Calu3 (cell line): ENCODE measurements at regions not wholly inside any gene's neighbourhood (a gene's known extent, or its start where the extent isn't known, plus 50 kb on each side); places are given as distances from the start of the nearest gene placed in this dataset.

ENCODE experiments used
- BruUV-seq: library from RNA; stranded (reverse); fragments of 400-500 nt; replicated peaks from 2 replicates; lab custom pipeline; 2021; lab: Mats Ljungman, UMichigan
- CTCF ChIA-PET: fragments of 300-600 bp; sonication (Branson Sonifier 250); formaldehyde crosslinking; loops from one replicate; lab custom pipeline; 2022; ENCODE audit warnings: antibody characterized with exemption; lab: Charles Lee
- DNase-seq: peaks from one replicate; pipeline ENCODE4 v3.0.0; 2022
- H3K27ac Mint-ChIP-seq: one replicate; pipeline ENCODE4 v1.8.0; 2022; ENCODE audit warnings: mixed read lengths; ENCODE audit not compliant: unreplicated experiment
- H3K27me3 Mint-ChIP-seq: one replicate; pipeline ENCODE4 v1.8.0; 2022; ENCODE audit warnings: mixed read lengths; ENCODE audit not compliant: unreplicated experiment
- H3K36me3 Mint-ChIP-seq: one replicate; pipeline ENCODE4 v1.8.0; 2022; ENCODE audit warnings: mild to moderate bottlenecking, moderate library complexity, mixed read lengths; ENCODE audit not compliant: insufficient read depth, unreplicated experiment
- H3K4me1 Mint-ChIP-seq: one replicate; pipeline ENCODE4 v1.8.0; 2022; ENCODE audit warnings: mild to moderate bottlenecking, low read depth, mixed read lengths; ENCODE audit not compliant: unreplicated experiment
- H3K4me3 Mint-ChIP-seq: one replicate; pipeline ENCODE4 v1.8.0; 2022; ENCODE audit warnings: mild to moderate bottlenecking, low read depth, moderate library complexity, mixed read lengths; ENCODE audit not compliant: unreplicated experiment
- H3K9me3 Mint-ChIP-seq: one replicate; pipeline ENCODE4 v1.8.0; 2022; ENCODE audit warnings: low read depth, mixed read lengths; ENCODE audit not compliant: unreplicated experiment
- intact Hi-C: fragments of 100-400 bp; cut with micrococcal nuclease; formaldehyde crosslinking; loops from one replicate; pipeline ENCODE4 v1.10.0; 2022; ENCODE audit not compliant: unreplicated experiment
- TF ChIP-seq, protein P1 (sequence below): fragments of 200-600 bp; IDR thresholded peaks from one replicate; pipeline ENCODE4 v1.8.0; 2022; ENCODE audit warnings: antibody characterized with exemption; ENCODE audit not compliant: unreplicated experiment

DNA sequence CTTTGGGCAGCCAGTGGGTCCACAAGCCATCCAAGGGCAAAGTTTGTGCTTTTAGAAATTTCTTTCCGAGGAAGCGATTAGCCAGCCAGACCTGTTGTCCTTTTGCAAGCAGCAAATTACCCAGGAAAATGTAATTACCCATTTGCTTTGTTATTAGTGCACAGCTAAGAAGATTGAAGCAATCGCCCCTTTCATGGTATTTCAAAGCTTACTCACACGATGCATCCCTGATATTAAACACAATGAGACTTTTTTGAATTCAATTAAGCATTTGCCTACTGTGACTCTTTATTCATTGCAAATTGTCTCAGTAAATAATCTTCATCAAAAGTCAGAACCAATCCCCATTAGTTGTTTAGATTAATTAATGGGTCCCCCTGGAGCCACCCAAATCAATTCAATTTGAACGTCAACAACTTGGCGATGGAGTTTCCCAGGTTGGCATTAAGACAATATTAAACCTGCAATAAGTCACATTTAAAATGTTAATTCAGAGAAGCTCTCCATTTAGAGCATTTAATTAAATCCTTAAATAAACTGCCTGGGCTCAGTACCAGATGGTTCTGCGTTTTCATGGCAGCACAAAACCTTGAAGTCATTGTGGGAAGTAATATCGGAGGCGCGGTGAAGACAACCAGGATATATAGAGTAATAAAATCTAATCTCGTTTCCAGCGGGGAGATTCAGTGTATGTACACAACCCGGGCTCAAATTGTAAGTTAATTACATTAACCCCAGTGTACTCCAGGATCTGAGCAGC lies 366.2 kb upstream of the TNRC6C start:
- Mint-ChIP-seq H3K36me3 (no peaks in the 10 kb centered on the region), H3K9me3 (no peaks in the 10 kb centered on the region), H3K4me1 (no peaks in the 10 kb centered on the region), H3K27me3 (peaks cover 84% of the 10 kb centered on the region), H3K27ac (no peak overlapping the region), H3K4me3 (no peak overlapping the region)
- DNase-seq, result no peak
- CTCF ChIA-PET, result no interaction called here
- intact Hi-C loops, result no loop called here
- no TSS peak for BruUV-seq
- TF ChIP-seq, protein P1, sequence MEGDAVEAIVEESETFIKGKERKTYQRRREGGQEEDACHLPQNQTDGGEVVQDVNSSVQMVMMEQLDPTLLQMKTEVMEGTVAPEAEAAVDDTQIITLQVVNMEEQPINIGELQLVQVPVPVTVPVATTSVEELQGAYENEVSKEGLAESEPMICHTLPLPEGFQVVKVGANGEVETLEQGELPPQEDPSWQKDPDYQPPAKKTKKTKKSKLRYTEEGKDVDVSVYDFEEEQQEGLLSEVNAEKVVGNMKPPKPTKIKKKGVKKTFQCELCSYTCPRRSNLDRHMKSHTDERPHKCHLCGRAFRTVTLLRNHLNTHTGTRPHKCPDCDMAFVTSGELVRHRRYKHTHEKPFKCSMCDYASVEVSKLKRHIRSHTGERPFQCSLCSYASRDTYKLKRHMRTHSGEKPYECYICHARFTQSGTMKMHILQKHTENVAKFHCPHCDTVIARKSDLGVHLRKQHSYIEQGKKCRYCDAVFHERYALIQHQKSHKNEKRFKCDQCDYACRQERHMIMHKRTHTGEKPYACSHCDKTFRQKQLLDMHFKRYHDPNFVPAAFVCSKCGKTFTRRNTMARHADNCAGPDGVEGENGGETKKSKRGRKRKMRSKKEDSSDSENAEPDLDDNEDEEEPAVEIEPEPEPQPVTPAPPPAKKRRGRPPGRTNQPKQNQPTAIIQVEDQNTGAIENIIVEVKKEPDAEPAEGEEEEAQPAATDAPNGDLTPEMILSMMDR, result no peak

GRCh38 chr17:77593081-77593480 lies 365.4 kb upstream of the TNRC6C start:
- Mint-ChIP-seq H3K27me3 (peaks cover 84% of the 10 kb centered on the region), H3K4me1 (no peaks in the 10 kb centered on the region), H3K4me3 (no peak overlapping the region), H3K9me3 (no peaks in the 10 kb centered on the region), H3K27ac (no peak overlapping the region), H3K36me3 (no peaks in the 10 kb centered on the region)
- no peak for DNase-seq
- TF ChIP-seq, protein P1, result no peak
- intact Hi-C loops, result no loop called here
- CTCF ChIA-PET, result no interaction called here
- no TSS peak for BruUV-seq

GRCh38 chr17:77594416-77595209 lies 363.9 kb upstream of the TNRC6C start:
- Mint-ChIP-seq H3K36me3 (no peaks in the 10 kb centered on the region), H3K27me3 (peaks cover 95% of the 10 kb centered on the region)

More at GRCh38 chr17:77594416-77595209, 363.9 kb upstream of the TNRC6C start:
- TF ChIP-seq, protein P1, result no peak
- H3K9me3 Mint-ChIP-seq, result no peaks in the 10 kb centered on the region
- CTCF ChIA-PET, result no interaction called here
- no peaks in the 10 kb centered on the region for H3K4me1 Mint-ChIP-seq
- BruUV-seq, result no TSS peak
- H3K4me3 Mint-ChIP-seq, result no peak overlapping the region
- no peak overlapping the region for H3K27ac Mint-ChIP-seq
- intact Hi-C loops, result no loop called here
- DNase-seq, result no peak
